GM19023 (cell line): ENCODE measurements at regions not wholly inside any gene's neighbourhood (a gene's known extent, or its start where the extent isn't known, plus 50 kb on each side); places are given as distances from the start of the nearest gene placed in this dataset.
A peak's percentile ranks its signal among the peaks of the same experiment; 100 is the strongest.

ENCODE experiments used
- ATAC-seq: cut with Tn5 transposase; IDR thresholded peaks from one replicate; pipeline ENCODE4 v1.9.1; 2021; ENCODE audit warnings: mild to moderate bottlenecking, moderate library complexity; ENCODE audit not compliant: unreplicated experiment

- ATAC-seq, result no peak
Measured at GRCh38 chr6:14250573-14250972, 133.0 kb downstream of the CD83 start.

DNA sequence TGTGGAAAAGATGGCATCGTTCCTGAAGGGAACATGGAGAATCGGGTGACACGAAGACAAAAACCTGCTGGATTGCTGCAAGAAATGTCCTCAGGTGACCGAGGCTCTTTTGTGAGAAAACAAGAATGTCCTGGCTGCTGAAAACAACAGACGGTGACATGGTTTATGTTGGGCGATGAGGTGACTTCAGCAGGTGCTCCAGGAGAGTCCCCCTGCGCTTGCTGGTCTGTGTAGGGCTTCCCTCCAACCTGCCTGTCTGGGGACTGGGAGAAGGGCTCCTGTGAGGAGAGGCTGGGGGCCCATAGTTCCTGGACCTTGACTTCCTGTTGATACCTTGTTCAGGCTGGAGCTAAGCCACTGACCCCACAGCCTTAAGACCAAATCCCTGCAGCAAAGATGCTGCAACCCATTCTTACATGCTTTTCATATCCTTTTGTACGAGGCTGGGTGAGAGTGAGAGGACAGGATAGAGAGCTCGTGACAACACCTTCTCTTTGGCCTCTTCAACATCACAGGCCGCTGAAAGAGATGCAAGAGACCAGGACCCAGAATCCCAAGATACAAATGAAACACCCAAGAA is 134.8 kb downstream of the CD83 start:
- no peak for ATAC-seq

- peak; percentile 94 for ATAC-seq
Measured at GRCh38 chr6:14254505-14254904, 136.9 kb downstream of the CD83 start.

DNA sequence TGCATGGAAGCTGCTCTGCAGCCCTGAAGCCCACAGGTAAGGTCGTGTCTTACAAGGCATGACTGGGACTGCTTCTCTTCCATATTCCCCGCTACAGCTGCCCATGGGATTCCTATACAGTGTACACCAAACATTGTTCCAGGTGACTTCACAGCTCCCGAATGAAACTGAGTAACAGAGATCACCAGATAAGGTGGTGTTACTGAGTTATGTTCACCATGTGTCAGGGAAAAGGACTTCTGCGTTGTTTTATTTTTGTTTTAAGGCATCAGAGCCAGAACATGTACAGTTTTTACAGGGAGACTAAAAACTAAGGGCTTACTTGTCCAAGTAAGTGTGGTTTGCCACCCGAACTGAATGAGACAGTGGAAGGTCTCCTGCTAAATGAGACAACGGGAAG is 138.3 kb downstream of the CD83 start:
- ATAC-seq, result no peak

DNA sequence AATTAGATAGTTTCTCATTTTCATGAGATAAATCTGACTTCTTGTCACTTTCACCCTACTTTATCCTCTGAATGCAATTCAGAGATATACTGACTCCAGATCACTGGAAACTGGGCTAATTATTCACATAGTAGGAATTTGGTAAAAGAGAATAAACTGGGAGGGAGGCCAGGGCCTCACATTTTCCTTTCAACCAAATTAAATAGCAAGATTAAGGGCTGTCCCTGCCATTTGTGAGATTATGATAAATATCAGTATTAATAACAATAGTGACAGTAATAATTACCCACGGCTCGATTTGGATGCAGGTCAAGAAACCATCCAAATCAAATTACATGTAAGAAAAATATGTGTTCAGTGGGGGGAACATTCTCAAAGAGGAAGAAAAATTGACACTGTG is 140.5 kb downstream of the CD83 start:
- no peak for ATAC-seq

- ATAC-seq, result no peak
Measured at GRCh38 chr6:14258695-14259593, 141.4 kb downstream of the CD83 start.

GRCh38 chr6:14259594-14260152 is 142.1 kb downstream of the CD83 start:
- ATAC-seq, result no peak

GRCh38 chr6:14260839-14261238 is 143.3 kb downstream of the CD83 start:
- no peak for ATAC-seq

- no peak for ATAC-seq
Measured at GRCh38 chr6:14263881-14264424, 146.4 kb downstream of the CD83 start.

GRCh38 chr6:14265049-14266021 is 147.8 kb downstream of the CD83 start:
- ATAC-seq, result no peak

DNA sequence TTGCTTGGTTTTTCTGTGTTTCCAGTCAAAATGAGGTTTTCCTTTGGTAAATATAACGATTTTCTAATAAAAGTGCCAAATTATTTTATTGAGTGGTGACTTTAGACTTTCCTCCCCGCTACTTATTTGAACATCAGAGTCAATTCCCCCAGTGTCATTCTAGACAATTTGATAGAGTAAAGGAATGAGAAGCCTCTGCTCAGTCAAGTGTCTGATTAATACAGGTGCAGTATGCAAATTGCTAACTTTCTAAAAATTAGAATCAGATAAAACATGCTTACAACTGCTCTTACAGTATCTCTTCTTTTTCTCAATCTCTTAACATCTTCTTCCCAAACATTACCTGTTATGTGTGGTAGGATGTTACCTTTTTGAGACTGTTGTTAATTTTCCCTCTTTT is 148.7 kb downstream of the CD83 start:
- ATAC-seq, result no peak

GRCh38 chr6:14267885-14268660 is 150.5 kb downstream of the CD83 start:
- ATAC-seq, result no peak

- ATAC-seq, result no peak
Measured at GRCh38 chr6:14269436-14269835, 151.9 kb downstream of the CD83 start.

DNA sequence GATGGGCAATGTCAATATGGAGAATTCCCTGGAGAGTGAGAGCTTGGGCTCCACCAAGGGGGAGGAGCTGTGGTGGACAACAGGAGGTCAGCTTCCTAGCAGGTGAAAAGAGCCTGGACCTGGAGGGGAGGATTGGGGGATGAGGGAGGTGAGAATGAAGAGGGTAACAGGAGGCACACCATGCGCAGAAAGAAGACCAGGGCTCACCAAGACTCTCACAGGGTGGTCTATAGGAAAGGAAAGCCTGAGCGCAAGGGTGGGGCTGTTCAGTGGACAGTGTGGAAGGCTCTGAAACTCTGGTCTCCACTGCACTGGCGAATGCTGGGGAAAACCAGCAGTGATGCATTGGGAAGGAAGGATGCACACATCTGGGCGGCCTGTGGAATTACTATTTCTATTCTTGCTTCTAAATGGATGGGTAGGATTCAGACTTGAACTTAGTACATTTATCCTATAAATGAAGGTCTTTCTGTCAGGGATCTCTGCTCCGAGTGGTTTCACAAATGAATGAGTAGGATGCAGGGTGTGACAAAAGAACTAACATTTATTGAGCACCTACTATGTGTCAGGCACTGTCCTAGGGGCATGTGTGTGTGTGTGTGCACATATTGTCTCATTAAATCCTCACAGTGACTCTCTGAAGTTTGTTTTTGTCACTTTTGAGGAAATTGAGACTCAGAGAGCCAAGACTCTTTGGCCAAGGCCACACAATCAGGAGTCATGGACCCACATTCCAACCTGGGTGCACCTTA is 152.7 kb downstream of the CD83 start:
- ATAC-seq, result no peak

DNA sequence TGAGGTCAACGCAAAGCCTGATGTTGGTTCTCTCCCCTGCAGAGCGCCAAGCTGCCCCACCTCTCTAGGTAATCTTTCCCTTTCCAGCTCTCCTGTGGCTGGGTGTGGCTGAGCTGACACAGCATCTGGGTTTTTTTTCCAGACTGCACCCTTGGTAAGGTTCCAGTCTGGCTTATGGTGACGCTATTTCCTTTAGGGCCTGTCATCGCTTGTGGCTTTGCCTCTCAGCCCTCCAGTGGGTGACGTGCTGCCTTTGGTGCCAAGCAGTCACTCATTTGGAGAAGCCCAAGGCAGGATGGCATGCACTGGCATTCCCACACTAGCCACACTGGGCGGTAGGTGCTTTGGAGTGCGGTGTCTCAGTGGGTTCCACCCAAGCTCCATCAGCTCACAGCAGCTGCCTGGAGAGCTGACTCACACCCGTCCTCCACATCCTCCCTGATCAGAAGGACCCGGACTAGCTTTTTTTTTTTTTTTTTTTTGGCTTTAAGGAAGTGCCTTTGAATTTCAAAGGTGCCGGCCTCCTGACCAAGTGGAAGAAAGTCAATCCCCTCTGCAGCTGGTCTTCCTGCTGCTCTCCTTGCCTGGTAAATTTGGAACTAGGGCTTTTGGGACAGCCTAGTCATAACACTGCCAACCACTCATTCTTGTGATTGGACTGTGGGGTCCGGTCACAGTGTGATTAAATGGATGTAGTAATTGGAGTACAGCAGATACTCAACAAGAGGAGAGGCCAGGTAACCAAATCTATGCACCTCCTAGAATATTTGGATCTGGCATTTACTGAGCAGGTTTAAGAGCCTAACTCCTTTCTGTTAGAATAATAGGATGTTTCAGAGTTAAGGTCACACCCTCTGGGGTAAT is 153.6 kb downstream of the CD83 start:
- ATAC-seq, result no peak

GRCh38 chr6:14271789-14272736 is 154.5 kb downstream of the CD83 start:
- ATAC-seq, result no peak

- no peak for ATAC-seq
Measured at GRCh38 chr6:14272737-14273085, 155.1 kb downstream of the CD83 start.
